ENCODE measurements at regions not wholly inside any gene's neighbourhood (a gene's known extent, or its start where the extent isn't known, plus 50 kb on each side); places are given as distances from the start of the nearest gene placed in this dataset.
"Not testable (repeated sequence)": the region's sequence is repeated elsewhere in the genome, so short reads cannot be mapped to it uniquely, and the experiment has no call there.

DNA sequence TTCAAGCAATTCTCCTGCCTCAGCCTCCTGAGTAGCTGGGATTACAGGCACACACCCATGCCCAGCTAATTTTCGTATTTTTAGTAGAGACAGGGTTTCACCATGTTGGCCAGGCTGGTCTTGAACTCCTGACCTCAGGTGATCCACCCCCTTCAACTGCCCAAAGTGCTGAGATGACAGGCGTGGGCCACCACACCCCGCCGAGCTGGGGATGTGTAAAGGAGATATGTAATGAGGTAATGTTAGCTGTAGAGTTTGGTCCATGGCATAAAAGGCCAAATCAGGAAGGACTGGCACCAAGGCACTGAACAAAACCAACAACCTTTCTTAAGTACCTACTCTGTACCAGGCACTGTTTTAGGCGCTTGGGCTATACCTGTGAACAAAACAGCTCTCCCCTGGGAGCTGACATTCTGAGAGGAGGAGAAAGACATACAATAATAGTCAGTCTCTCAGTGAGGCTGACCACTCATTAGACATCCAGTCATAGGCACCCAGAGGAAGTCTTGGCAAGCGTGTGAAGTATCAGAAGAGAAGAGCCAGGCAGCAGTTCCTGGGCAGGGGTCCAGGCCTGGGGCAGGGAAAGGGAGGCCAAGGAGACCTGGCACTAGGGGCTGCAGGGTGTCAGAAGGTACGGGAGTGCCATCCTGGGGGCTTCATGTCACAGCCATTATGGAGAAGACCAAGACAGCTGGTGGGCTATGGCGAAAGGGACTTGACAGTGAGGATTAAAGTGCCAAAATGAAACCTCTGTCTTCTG lies 164.8 kb upstream of the DTNBP1 start:
- peak; percentile 8 for DNase-seq (ENCODE audit: low spot score)

DNA sequence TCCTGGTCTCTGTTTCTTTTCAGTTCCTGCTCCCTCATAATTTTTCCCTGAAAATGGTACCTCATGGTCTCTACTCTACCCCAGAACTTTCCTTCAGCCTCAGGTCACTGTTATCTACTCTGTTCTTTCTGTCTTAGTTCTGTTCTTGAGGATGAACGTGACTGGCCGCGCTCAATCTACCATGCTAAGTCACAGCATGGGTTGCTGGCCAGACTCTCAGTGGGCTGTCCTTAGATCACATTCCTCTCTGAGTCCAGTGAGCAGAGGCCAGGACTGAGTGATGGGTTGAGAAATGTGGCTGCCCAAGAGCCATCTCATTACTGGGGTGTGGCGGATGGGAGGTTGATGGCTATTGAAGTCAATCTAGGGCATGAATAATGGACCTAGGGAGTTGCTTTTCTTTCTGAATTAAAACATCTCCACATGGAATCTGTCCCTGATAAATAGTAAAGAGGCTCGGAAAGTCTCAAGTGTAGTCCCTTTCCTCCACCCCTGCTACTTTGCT lies 164.0 kb upstream of the DTNBP1 start:
- DNase-seq (ENCODE audit: low spot score): no peak

DNA sequence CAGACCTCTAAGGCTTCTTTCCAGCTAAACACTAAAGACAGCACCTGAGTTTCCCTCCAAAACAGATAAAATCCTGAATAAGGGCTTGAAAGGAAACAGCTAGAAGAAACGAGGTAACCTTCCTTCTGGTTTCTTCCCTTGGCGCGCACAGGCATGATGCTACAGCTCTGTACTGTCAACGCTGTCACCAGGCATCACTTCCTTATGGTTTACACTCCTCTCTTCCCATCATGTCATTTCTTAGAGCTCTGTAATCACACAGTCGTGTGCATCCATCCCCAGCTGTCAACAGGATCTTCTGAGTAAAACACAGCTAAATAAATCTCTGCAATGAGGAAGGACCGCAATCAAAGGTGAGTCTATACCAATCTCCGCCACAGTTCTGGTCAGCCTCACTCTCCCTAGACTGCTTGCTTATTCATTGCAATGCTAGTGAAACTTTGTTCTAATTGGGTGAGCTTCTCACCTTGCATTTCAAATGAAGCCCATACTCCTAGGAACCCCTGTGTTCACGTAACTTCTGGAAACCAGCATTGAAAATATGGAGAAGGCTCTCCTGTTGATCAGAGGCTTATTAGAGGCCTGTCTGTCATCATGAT lies 162.6 kb upstream of the DTNBP1 start:
- DNase-seq (ENCODE audit: low spot score): no peak

DNA sequence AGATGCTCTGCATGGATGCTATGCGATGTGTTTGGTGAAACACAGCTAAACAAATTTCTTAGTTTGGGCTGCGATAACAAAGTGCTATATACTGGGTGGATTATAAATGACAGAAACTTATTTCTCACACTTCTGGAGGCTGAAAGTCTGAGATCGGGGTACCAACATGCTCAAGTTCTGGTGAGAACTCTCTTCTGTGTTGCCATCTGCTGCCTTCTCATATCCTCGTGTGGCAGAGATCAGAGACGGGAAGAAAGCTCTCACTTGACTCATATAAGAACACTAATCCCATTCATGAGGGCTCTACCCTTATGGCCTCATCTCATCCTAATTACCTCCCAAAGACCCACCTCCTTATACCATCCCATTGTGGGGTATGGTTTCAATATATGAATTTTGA lies 162.0 kb upstream of the DTNBP1 start:
- no peak for DNase-seq (ENCODE audit: low spot score)

DNA sequence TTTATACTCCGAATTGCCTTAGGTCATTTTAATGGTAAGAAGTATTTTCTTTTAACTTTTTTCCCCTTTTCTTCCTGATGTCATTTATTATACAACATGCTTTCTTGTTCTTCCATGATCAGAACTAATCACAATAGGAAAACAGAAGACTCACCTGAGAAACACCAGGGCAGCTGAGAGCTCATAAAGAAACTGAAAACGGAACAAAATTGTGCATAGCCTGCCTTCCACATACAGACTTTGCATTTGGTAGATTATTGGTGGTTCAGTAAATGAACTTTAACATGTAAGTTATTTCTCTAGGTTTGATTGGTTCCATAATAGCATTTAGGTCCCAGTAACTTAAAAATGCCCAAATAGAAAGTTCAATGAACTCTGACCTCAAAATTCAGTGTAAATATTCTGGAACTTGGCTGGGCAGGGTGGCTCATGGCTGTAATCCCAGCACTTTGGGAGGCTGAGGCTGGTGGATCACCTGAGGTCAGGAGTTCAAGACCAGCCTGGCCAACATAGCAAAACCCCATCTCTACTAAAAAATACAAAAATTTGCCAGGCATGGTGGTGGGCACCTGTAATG lies 161.1 kb upstream of the DTNBP1 start:
- no peak for DNase-seq (ENCODE audit: low spot score)

DNA sequence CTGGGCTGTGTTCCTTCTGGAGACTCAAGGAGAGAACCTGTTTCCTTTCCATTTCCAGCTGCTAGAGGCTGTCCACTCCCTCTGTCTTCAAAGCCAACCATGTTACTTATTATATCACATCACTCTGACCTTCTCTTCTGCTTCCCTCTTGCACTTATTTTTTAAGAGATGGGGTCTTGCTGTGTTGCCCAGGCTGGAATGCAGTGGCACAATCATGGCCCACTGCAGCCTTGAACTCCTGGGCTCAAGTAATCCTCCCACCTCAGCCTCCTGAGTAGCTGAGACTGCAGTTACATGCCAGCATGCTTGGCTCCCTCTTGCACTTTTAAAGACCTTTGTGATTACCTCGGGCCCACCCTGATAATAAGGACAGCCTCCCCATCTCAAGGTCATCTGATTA lies 160.0 kb upstream of the DTNBP1 start:
- no peak for DNase-seq (ENCODE audit: low spot score)

DNA sequence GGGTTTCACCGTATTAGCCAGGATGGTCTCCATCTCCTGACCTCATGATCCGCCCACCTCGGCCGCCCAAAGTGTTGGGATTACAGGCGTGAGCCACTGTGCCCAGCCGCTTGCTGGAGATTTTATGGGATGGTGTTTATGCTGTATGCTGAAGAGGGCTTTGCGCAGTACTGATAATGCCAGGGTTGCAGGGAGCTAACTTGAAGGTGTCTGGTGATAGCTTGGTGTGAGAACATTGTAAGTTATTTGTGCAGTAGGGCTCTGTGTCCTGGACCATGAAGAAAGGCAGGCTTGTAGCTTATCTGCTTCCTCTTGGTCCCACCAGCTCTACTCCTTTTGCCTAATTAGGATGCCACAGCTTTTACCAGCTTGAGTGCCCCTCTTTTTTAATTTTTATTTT lies 157.0 kb upstream of the DTNBP1 start:
- DNase-seq (ENCODE audit: low spot score): no peak

DNA sequence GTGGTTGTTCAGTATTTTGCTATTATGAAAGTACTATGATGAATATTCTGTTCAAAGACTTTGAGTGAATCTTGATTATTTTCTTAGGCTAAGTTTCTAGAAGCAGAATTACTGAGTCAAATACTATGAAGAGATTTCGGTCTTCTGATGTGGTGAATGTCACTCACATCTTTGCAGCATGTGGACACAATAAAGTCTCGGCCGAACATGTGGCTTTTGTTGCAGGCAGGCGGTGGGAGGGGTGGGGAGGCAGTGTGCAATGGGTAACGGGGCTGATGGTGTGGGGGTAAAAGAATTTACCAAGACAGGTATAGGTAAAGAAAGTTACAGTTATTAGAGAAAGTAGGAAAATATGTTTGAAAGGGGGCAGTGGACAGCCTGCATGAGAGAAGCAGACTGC lies 156.4 kb upstream of the DTNBP1 start:
- no peak for DNase-seq (ENCODE audit: low spot score)

DNA sequence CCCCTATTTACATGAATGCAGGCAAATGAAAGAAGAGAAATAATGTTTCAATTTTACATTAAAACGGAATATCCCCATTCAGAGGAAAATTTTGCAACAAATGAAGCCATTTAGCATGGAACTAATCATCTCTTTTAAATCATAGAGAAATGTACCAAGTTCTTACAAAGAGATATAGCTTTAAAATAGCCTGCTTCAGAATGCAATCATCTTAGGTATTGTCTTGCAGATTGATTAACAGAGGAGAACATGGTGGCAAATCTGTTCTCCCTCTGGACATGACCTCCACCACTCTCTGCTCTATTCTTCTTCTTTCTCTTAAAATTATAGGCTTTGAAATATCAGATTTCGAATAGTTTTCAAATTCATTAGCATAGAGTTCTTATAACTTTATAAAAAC lies 155.7 kb upstream of the DTNBP1 start:
- no peak for DNase-seq (ENCODE audit: low spot score)

DNA sequence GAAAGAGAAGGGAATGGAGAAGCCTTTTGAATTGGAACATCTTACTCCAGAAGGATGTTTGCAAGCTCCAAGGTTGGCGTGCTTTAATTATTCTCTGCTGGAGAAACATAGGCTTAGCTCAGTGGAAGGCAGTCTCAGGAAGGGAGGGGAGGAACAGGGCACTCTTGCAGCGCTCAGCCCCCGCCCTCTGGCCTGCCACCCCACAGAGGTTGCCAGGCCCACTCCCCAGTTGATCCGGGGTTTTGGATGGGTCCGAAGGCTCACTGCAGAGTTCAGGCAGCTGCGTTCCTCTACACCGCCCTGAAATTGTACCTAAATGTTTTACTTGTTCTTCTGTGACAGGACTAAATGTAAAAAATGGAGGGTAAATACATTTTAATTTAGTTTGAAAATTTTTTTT lies 155.2 kb upstream of the DTNBP1 start:
- DNase-seq (ENCODE audit: low spot score): no peak

DNA sequence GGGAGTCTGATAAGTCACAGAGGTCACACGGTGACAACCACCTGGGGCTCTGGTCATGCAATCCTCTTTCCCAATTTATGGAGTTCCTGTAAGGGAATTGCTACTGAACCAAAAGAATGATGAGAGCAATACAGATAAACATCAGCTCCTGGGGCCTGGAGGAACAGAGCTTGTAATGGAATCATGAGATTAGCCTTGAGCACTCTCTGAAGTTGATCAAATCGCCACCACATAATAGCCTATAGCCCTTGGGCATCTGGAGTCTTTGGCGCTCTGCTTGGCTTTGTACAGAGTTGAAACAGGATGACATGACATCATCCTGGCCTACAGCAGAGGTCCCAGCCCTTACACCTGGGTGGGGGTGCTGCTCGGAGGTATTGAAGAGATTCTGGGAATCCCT lies 154.3 kb upstream of the DTNBP1 start:
- DNase-seq (ENCODE audit: low spot score): no peak

DNA sequence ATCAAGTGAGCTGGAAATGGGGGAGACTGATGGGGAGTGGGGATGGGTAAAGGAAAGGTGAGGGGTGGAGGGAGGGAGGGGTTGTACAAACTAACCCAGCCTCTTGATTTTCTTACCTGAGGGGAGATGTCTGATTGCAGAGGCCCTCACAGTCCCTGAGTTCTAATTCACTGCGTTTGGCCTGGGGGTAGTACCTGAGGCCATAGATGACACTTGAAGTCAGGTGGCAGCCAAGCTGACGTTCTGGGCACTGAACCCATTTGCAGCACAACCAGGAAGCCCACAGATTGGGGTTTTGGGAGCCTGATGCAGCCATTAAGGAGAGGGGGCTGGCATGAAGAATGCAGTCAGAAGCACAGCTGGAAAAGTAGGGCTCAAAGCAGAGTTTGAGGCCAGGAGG lies 153.8 kb upstream of the DTNBP1 start:
- DNase-seq (ENCODE audit: low spot score): no peak

DNA sequence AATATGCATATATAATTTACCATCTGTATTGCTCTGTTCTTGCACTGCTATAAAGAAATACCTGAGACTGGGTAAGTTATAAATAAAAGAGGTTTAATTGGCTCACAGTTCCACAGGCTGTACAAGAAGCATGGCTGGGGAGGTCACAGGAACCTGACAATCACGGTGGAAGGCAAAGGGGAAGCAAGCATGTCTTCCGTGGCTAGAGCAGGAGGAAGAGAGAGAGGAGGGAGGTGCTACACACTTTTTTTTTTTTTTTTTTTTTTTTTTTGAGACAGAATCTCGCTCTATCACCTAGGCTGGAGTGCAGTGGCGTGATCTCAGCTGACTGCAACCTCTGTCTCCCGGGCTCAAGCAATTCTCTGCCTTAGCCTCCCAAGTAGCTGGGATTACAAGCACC lies 150.9 kb upstream of the DTNBP1 start:
- DNase-seq (ENCODE audit: low spot score): not testable (repeated sequence)

DNA sequence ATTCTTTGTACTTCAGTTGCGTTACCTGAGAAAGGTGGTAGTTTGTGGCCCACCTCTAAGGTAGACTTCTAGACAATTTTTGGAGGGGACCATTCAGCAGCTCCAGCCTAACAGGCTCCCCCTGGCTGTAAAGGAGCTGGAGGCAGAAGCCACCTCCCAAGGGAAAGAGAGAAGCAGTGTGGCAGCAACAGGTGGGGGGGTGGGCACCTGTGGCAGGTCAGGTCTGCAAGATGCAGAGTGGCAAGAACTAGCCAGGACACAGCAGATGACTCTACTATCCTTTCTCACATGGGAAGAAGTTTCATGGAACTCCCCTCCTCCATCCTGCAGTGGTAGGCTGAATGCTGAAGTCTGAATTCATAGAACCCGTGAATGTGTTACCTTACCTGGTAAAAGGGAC lies 148.3 kb upstream of the DTNBP1 start:
- no peak for DNase-seq (ENCODE audit: low spot score)

DNA sequence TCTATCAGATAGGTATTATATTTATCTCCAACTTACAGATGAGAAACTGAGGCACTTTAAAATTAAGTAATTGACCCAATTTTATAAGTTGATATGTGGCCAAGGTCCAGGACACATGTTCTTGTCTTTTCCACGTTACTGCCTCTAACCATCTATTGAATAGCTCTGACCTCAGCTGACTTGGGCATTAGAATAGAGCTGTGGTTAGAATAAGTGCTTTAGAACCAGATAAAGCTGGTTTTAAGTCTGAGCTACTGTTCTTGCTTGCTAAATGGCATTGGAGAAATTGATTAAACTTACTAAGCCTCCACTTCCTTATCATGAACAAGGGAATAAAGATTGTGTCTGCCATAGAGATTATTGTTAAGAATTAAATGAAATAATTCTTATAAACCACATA lies 147.8 kb upstream of the DTNBP1 start:
- no peak for DNase-seq (ENCODE audit: low spot score)

DNA sequence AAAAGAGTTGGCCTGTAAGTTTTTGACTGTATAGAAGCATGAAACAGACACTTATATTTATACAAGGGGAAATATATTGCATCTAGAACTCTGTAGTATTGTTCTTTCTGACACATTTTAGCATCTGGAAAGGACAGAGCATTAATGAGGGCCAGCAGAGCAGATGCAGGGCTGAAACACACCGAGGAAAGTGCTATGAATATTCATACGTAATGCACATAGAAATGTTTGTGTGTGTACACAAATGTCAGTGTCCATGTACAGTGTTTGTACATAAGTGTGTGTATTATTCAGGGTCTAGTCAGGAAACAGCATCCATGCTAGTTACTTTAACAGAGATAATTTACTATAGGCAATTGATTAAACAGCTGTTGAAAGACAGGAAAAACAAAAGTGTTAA lies 146.5 kb upstream of the DTNBP1 start:
- no peak for DNase-seq (ENCODE audit: low spot score)

DNA sequence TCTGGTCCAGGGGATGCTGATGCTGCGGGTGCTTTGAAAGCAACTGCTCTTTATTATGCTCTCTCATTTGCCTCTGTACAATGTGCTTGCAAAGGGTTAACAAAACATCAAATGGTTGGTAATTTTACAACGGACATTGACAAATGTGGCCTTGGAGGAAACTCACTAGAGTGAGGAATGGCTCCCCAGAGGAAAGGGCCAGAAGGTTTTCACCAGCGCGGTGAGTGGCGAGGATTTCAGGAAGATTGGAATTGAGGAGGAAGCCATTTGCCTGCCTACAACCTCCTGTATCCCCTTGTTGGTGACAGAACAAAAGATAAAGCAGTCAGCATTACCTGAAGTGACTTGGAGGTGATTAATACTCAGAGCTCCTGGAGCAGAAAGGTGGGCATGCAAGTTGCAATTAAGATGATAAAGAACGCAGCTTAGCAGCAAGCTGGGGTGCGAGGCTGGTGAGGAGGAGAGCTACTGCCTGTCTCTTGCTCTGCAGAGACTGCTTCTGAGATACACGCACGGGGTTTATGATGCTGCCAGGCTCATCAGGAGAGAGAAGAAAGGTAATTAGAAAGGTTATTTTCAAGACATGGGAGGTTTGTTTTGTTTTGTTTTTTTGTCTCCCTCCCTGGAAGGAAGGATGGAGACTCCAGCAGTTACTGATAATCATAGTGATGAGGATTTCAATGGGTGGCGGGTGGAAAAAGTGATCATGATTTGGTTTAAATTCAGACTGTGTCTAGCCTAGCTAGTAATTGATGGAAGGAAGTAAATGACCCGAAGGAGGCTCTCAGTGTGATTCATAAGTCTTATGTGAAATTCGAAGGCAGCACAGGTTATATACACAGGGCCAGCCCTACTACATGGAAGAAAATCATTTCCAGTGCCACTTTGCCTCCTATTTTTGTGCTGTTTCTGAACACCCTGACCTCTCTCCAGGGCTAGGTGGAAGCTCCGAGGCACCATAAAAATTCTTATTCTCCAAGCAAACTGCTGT lies 141.6 kb upstream of the DTNBP1 start:
- no peak for DNase-seq (ENCODE audit: low spot score)

DNA sequence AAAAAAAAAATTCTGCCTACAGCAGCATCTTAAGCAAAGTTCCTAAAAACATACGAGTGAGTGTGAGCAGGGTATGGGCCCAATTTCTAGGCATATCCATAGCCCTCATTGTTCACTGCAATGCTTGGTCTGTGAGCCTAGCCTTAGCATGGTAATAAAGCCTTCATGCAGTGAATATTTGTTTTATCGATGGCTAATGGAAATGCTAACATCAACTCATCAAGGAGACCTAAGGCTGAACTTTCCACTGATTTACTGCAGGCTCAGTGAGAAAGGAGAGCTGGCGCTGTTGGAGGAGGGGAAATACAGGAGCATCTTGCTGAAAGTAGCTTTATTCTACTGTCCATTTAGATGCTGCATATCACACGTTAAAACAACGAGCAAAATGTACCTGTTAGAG lies 139.6 kb upstream of the DTNBP1 start:
- DNase-seq (ENCODE audit: low spot score): no peak

DNA sequence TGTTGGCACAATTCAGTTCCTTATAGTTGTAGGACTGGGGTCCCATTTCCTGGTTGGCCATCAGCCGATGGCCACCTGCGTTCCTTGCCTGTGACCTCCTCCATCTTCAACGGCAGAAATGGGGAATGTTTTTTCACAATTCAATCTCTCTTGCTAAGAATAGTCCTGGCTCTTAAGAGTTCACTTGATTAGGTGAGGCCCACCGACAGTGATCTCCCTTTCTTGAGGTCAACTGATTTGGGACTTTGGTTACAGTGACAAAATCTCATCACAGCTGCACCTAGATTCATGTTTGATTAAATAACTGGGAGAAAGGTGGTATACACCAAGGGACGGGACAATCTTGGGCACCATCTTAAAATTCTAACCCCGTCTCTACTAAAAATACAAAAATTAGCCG lies 139.1 kb upstream of the DTNBP1 start:
- DNase-seq (ENCODE audit: low spot score): no peak

DNA sequence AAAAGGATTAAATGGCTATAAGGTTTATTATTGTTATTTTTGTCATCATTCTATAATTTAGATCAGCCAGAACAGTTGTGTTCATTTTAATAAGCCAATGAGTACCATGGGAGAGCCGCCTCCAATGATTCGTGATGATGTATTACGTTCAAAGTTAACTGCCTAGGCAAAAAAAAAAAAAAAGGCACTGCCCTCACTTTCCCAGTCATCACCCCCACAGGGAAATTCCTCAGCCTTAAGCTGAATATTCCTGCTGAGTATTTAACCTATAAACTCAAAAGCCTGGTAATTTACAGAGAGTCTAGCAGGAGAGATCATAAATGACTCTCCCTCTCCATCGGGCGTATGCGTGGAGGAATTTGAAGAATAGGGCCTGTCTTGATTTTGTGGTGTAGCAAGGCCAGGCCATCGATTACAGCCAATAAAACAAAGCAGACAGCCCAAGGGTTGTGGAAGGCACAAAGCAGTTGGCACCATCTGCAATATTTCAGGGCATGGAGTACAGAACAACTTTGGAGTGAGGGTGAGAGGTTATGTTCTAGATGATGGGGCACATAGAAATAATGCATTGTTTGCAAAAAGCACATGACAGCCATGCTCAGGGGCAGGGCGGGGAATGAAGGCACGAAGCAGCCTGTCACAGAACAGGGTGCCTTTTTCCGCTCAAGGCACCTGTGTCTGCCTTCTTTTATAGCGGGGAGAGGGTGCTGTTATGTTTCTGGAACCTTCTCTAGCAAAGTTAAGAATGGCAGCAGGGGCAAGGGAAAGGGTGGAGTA lies 138.2 kb upstream of the DTNBP1 start:
- no peak for DNase-seq (ENCODE audit: low spot score)

DNA sequence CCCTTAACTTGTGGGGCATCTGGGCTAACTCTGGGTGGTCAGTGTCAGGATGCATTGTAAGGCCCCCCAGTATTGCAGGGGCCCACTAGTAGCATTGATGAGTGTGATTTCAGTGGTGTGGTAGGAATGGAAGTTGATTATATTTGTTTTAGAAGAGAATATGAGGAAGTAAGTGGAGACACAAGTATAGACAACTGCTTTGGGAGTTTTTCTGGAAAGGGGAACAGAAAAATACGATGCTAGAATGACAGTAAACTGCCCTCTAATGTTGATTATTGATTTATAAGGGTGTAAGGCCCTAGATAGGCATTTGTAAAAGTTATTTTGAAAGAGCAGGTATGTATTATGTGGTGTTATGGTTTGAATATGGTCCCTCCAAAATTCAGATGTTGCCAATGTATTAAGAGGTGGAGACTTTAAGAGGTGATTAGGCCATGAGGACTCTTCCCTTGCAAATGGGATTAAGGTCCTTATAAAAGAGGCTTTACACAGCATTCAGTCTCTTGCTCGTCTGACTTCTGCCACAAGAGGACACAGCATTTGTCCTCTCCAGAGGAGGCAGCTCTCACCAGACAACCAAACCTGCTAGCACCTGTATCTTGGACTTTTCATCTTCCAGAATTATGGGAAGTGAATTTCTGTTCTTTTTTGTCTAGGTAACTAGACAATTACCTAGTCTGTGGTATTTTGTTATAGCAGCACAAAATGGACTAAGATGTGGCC lies 135.9 kb upstream of the DTNBP1 start:
- DNase-seq (ENCODE audit: low spot score): no peak

All from hematopoietic multipotent progenitor cell treated with erythropoietin and hydrocortisone succinate and interleukin-3 and kit ligand, for 15 days (in vitro differentiated cells).